DOHH2 (cell line): ENCODE measurements at regions not wholly inside any gene's neighbourhood (a gene's known extent, or its start where the extent isn't known, plus 50 kb on each side); places are given as distances from the start of the nearest gene placed in this dataset.
A peak's percentile ranks its signal among the peaks of the same experiment; 100 is the strongest.

Experiments
- H3F3A ChIP-seq: fragments of 200-600 bp; sonication (generic), shearing (Covaris generic); 2 replicates; pipeline ENCODE4 v1.6.0; 2016; ENCODE audit warnings: antibody characterized with exemption, mild to moderate bottlenecking; ENCODE audit not compliant: control insufficient read depth, insufficient read depth
- H3K27ac ChIP-seq: fragments of 200-600 bp; sonication (generic); 2 replicates; pipeline ENCODE4 v1.5.1; 2014; ENCODE audit warnings: low read depth, mild to moderate bottlenecking, low read length, moderate library complexity
- H3K27me3 ChIP-seq: fragments of 200-600 bp; sonication (generic); 2 replicates; pipeline ENCODE4 v1.6.1; 2014; ENCODE audit warnings: mild to moderate bottlenecking, low read length, mixed read lengths; ENCODE audit not compliant: control insufficient read depth
- H3K36me3 ChIP-seq: fragments of 200-600 bp; sonication (generic); 2 replicates; pipeline ENCODE4 v1.6.1; 2014; ENCODE audit warnings: mild to moderate bottlenecking, low read length, moderate library complexity, mixed read lengths; ENCODE audit not compliant: control insufficient read depth
- H3K4me1 ChIP-seq: fragments of 200-600 bp; sonication (generic); 2 replicates; pipeline ENCODE4 v1.6.1; 2014; ENCODE audit warnings: mild to moderate bottlenecking, low read length, mixed read lengths; ENCODE audit not compliant: control insufficient read depth
- H3K4me2 ChIP-seq: fragments of 200-600 bp; sonication (generic); 2 replicates; pipeline ENCODE4 v1.6.0; 2014; ENCODE audit warnings: mild to moderate bottlenecking, low read length, moderate library complexity
- H3K4me3 ChIP-seq: fragments of 200-600 bp; sonication (generic); 2 replicates; pipeline ENCODE4 v1.5.1; 2014; ENCODE audit warnings: mild to moderate bottlenecking, low read length, mixed read lengths
- H3K79me2 ChIP-seq: fragments of 200-600 bp; sonication (generic); 2 replicates; pipeline ENCODE4 v1.6.1; 2014; ENCODE audit warnings: mild to moderate bottlenecking, low read length, mixed read lengths; ENCODE audit not compliant: control insufficient read depth
- H3K9me2 ChIP-seq: fragments of 200-600 bp; sonication (generic); replicated peaks from 2 replicates; pipeline ENCODE4 v1.6.1; 2014; ENCODE audit warnings: mild to moderate bottlenecking, low read length, mixed read lengths; ENCODE audit not compliant: control insufficient read depth
- H3K9me3 ChIP-seq: fragments of 200-600 bp; sonication (generic); 2 replicates; pipeline ENCODE4 v1.6.1; 2014; ENCODE audit warnings: antibody characterized with exemption, low read length, mixed read lengths; ENCODE audit not compliant: control insufficient read depth, insufficient read depth
- H4K20me1 ChIP-seq: fragments of 200-600 bp; sonication (generic); 2 replicates; pipeline ENCODE4 v1.6.0; 2014; ENCODE audit warnings: low read depth, mild to moderate bottlenecking, antibody characterized with exemption, low read length, moderate library complexity; ENCODE audit not compliant: control insufficient read depth, insufficient read depth
- EZH2phosphoT487 ChIP-seq: fragments of 200-600 bp; sonication (generic); IDR thresholded peaks from 2 replicates; pipeline ENCODE4 v1.6.1; 2017; ENCODE audit warnings: borderline replicate concordance, mild to moderate bottlenecking, antibody characterized with exemption, low read length, moderate library complexity, mixed read lengths
- TF ChIP-seq, protein P1 (sequence below): fragments of 200-600 bp; sonication (generic); IDR thresholded peaks from one replicate; pipeline ENCODE4 v1.5.1; 2014; ENCODE audit warnings: antibody characterized with exemption, mild to moderate bottlenecking, low read depth, low read length; ENCODE audit not compliant: poor library complexity, severe bottlenecking

DNA sequence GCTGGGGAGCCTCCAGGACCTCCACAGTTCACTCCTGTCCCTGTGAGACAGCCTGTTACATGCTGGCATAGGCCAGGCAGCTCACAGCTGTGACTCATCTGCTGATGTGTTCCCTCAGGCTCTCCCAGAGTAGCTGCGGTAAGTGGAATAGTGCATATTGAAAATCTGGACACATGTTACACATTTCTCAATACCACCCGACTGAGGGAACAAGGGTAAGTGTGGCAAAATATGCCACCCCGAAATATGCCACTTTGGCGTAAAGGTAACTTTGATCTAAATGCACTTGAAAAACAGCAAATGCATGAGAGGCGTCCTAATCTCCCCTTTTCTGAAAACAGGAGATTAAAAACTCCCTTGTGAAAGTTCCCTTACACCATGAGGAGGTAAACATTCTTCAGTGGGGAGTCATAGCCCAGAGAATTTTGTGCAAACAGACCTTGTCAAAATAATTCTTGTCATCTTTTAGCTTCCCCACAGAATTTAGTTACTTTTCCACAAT, 557.9 kb downstream of the CCDC85A start:
- no peaks in the 10 kb centered on the region for H3K79me2 ChIP-seq
- H3K4me1 ChIP-seq = no peaks in the 10 kb centered on the region
- no peak for TF ChIP-seq EZH2phosphoT487
- TF ChIP-seq, protein P1, sequence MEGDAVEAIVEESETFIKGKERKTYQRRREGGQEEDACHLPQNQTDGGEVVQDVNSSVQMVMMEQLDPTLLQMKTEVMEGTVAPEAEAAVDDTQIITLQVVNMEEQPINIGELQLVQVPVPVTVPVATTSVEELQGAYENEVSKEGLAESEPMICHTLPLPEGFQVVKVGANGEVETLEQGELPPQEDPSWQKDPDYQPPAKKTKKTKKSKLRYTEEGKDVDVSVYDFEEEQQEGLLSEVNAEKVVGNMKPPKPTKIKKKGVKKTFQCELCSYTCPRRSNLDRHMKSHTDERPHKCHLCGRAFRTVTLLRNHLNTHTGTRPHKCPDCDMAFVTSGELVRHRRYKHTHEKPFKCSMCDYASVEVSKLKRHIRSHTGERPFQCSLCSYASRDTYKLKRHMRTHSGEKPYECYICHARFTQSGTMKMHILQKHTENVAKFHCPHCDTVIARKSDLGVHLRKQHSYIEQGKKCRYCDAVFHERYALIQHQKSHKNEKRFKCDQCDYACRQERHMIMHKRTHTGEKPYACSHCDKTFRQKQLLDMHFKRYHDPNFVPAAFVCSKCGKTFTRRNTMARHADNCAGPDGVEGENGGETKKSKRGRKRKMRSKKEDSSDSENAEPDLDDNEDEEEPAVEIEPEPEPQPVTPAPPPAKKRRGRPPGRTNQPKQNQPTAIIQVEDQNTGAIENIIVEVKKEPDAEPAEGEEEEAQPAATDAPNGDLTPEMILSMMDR = no peak
- no peaks in the 10 kb centered on the region for H3K27me3 ChIP-seq
- H3K4me3 ChIP-seq = no peak overlapping the region
- no peak overlapping the region for H3K4me2 ChIP-seq
- H3K27ac ChIP-seq = no peak overlapping the region
- H3K36me3 ChIP-seq = no peaks in the 10 kb centered on the region
- no peaks in the 10 kb centered on the region for H4K20me1 ChIP-seq
- H3K9me2 ChIP-seq = no peaks in the 10 kb centered on the region
- no peaks in the 10 kb centered on the region for H3K9me3 ChIP-seq
- H3F3A ChIP-seq = no peaks in the 10 kb centered on the region

DNA sequence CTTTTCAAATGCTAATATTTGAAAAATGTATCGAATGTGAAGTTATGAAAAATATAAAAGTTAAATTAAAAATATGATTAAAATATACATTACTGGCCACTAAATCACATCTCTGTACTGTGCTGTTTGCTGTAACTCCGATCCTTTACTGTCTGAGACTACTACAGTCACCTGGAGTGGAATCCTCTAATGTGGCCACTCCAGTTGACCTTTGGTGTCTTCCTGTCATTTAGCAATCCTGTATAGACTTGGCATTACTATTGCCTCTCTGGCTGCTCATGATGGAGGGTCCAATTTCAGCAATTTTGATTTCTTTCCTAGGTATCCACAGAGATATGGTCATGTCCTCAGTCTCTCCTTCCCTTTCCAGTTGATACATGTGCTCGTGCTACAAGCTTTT, 560.0 kb downstream of the CCDC85A start:
- no peaks in the 10 kb centered on the region for H3K9me2 ChIP-seq
- TF ChIP-seq, protein P1 = no peak
- no peak for TF ChIP-seq EZH2phosphoT487
- H4K20me1 ChIP-seq = no peaks in the 10 kb centered on the region
- no peaks in the 10 kb centered on the region for H3K9me3 ChIP-seq
- no peaks in the 10 kb centered on the region for H3F3A ChIP-seq
- H3K4me3 ChIP-seq = no peak overlapping the region
- no peak overlapping the region for H3K27ac ChIP-seq
- no peak overlapping the region for H3K4me2 ChIP-seq
- H3K79me2 ChIP-seq = no peaks in the 10 kb centered on the region
- H3K4me1 ChIP-seq = no peaks in the 10 kb centered on the region
- no peaks in the 10 kb centered on the region for H3K36me3 ChIP-seq
- no peaks in the 10 kb centered on the region for H3K27me3 ChIP-seq

DNA sequence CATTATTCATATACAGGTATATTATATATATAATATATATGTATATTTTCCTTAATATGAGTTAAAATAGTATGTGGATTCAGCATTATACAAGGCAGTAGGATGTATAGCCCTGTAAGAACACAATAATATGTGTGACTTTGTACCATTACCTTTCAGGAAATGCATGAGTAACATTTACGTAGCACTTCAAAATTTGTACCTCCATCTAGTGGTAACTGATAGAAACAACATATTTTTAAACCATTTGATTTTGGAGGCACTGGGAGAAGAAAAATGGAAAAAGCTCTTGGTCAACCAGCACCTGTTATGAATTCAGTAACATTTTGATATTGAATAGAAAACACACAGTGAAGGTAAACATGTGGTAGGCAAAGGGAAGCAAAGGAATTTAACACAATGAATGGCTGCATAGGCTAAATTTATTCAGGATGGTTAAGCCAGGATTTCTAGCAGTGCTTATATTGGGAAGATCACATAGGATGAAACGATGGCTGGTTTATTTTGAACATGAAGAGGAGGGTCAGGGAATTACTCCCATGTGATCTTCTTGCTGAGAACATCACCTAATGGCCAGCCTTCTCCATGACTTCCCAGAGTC, 565.5 kb downstream of the CCDC85A start:
- Histone ChIP-seq H3K4me1 (no peaks in the 10 kb centered on the region), H3K9me3 (no peaks in the 10 kb centered on the region), H3K27me3 (no peaks in the 10 kb centered on the region), H3K79me2 (no peaks in the 10 kb centered on the region), H3K4me3 (no peak overlapping the region), H3K4me2 (no peak overlapping the region), H3K9me2 (no peaks in the 10 kb centered on the region), H3F3A (no peaks in the 10 kb centered on the region), H4K20me1 (no peaks in the 10 kb centered on the region), H3K27ac (no peak overlapping the region), H3K36me3 (no peaks in the 10 kb centered on the region)
- TF ChIP-seq EZH2phosphoT487 = no peak
- TF ChIP-seq, protein P1 = peak; percentile 54
